Memory B cell (primary cell): ENCODE measurements at regions not wholly inside any gene's neighbourhood (a gene's known extent, or its start where the extent isn't known, plus 50 kb on each side); places are given as distances from the start of the nearest gene placed in this dataset.
"Not testable (repeated sequence)": the region's sequence is repeated elsewhere in the genome, so short reads cannot be mapped to it uniquely, and the experiment has no call there.

Experiments used
- ATAC-seq: fragments of 150-1000 bp; cut with Tn5 transposase; 2 replicates; pipeline ENCODE4 v1.10.0; 2021; ENCODE audit warnings: low read depth, mild to moderate bottlenecking, moderate library complexity
- DNase-seq, 2 donors: peaks; one replicate each; pipeline ENCODE4 v3.0.0; 2022; ENCODE audit warnings: low spot score in 2 of 2
- H3K27ac Mint-ChIP-seq: one replicate; pipeline ENCODE4 v1.8.0; 2022; ENCODE audit warnings: mild to moderate bottlenecking, moderate library complexity, mixed read lengths
- H3K27me3 Mint-ChIP-seq: one replicate; pipeline ENCODE4 v1.8.0; 2022; ENCODE audit warnings: mixed read lengths
- H3K36me3 Mint-ChIP-seq: one replicate; pipeline ENCODE4 v1.8.0; 2022; ENCODE audit warnings: mild to moderate bottlenecking, mixed read lengths
- H3K4me1 Mint-ChIP-seq: one replicate; pipeline ENCODE4 v1.8.0; 2022; ENCODE audit warnings: mixed read lengths
- H3K4me3 Mint-ChIP-seq: one replicate; pipeline ENCODE4 v1.8.0; 2022; ENCODE audit warnings: mild to moderate bottlenecking, moderate library complexity, mixed read lengths
- H3K9me3 Mint-ChIP-seq: one replicate; pipeline ENCODE4 v1.8.0; 2022; ENCODE audit warnings: mixed read lengths

DNA sequence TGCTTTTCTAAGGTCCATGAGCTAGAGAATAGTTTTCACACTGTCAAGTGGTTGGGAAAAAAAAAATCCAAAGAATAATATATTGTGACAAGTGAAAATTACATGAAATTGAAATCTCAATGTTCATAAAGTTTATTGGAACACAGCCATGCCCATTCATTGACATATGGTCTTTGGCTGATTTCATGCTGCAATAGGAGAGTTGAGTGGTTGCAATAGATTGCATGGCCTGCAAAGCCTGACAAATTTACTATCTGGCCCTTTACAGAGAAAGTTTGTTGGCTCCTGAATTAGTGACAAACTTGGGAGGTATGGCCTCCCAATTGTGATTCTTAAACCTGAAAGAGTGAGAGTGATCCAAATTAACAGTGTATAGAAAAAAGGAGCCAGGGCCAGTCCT lies 115.5 kb upstream of the FAM9C start:
- Mint-ChIP-seq H3K4me3 (no peak overlapping the region), H3K27ac (no peak overlapping the region), H3K36me3 (peaks cover 2% of the 10 kb centered on the region), H3K4me1 (peaks cover 5% of the 10 kb centered on the region), H3K9me3 (no peaks in the 10 kb centered on the region), H3K27me3 (no peaks in the 10 kb centered on the region)
- ATAC-seq (no peak), DNase-seq (no peak)

DNA sequence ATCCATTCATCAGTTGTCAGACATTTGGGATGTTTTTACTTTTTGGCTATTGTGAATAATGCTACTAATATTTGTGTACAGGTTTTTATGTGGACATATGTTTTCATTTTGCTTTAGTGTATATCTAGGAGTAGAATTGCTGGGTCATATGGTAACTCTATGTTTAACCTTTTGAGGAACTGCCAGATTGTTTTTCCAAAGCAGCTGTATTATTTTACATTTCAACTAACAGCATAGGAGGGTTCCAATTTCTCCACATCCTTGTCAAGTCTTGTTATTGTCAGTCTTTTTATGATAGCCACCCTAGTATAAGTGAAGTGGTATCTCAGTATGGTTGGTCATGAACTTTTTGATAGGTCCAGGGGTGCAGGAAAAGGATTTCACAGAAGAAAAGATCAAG lies 114.5 kb upstream of the FAM9C start:
- H3K4me1 Mint-ChIP-seq, result peaks cover 5% of the 10 kb centered on the region
- H3K27ac Mint-ChIP-seq, result no peak overlapping the region
- ATAC-seq (no peak), DNase-seq (no peak)
- peaks cover 1% of the 10 kb centered on the region for H3K9me3 Mint-ChIP-seq
- H3K36me3 Mint-ChIP-seq, result peaks cover 2% of the 10 kb centered on the region
- H3K4me3 Mint-ChIP-seq, result no peak overlapping the region
- no peaks in the 10 kb centered on the region for H3K27me3 Mint-ChIP-seq

DNA sequence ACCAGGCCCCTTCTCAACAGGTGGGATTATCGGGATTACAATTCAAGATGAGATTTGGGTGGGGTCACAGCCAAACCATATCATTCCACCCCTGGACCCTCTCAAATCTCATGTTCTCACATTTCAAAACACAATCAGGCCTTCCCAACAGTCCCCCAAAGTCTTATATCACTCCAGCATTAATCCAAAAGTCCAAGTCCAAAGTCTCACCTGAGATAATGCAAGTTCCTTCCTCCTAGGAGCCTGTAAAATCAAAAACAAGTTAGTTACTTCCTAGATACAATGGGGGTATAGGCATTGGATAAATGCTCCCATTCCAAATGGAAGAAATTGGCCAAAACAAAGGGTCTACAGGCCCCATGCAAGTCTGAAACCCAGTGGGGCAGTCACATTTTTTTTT lies 111.1 kb upstream of the FAM9C start:
- H3K4me3 Mint-ChIP-seq, H3K27ac Mint-ChIP-seq, H3K4me1 Mint-ChIP-seq, ATAC-seq, H3K27me3 Mint-ChIP-seq, H3K36me3 Mint-ChIP-seq, H3K9me3 Mint-ChIP-seq, DNase-seq: not testable (repeated sequence)

DNA sequence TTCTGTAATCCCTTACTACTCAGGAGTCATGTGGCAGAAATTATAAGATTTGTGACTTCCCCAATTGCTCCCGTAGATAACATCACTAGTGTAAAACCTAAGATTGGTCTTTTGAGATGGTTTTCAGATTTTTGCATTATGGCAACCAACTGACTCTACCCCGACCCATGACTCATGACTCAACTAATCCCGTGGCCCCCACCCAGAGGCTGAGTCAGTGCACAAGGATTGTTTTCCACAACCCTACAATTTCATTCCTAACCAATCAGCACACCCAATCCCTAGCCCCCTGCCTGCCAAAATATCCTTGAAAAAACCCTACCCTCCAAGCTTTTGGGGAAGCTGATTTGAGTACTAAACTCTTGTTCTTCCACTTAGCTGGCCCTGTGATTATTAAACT lies 109.4 kb upstream of the FAM9C start:
- ATAC-seq, result no peak
- no peak overlapping the region for H3K4me3 Mint-ChIP-seq
- H3K27me3 Mint-ChIP-seq, result no peaks in the 10 kb centered on the region
- DNase-seq, result no peak
- H3K4me1 Mint-ChIP-seq, result no peaks in the 10 kb centered on the region
- no peak overlapping the region for H3K27ac Mint-ChIP-seq
- H3K9me3 Mint-ChIP-seq, result peaks cover 1% of the 10 kb centered on the region
- no peaks in the 10 kb centered on the region for H3K36me3 Mint-ChIP-seq

DNA sequence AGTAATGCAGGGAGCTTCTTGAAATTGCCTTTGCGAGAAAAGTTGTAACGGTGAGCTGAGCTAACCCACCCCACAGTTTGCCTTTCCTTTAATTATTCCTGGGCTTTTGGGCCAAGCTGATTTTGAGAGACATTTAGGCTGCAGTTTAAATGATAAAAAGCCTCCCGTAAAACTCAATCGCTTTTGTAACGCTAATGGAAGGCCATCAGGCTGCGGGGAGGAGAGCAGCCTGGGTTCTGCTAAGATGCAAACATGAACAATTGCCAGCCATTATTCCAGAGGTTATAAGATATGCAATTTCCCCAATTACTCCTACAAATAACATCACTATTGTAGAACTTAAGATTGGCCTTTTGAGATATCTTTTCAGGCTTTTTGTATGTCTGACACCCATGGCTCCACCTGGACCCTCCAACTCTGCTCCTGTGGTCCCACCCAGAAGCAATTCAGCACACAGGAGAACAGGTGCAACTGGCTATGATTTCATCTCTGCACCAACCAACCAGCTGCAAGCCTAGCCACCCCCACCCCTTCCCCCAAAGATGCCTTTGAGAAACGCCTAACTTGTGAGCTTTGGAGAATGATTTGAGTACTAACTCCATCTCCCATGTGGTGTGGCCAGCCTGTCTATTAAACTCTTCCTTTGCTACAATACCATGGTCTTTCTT lies 108.2 kb upstream of the FAM9C start:
- ATAC-seq (no peak), DNase-seq (no peak)
- Mint-ChIP-seq H3K36me3 (no peaks in the 10 kb centered on the region), H3K27me3 (no peaks in the 10 kb centered on the region), H3K4me3 (no peak overlapping the region), H3K4me1 (no peaks in the 10 kb centered on the region), H3K9me3 (peaks cover 1% of the 10 kb centered on the region), H3K27ac (no peak overlapping the region)

DNA sequence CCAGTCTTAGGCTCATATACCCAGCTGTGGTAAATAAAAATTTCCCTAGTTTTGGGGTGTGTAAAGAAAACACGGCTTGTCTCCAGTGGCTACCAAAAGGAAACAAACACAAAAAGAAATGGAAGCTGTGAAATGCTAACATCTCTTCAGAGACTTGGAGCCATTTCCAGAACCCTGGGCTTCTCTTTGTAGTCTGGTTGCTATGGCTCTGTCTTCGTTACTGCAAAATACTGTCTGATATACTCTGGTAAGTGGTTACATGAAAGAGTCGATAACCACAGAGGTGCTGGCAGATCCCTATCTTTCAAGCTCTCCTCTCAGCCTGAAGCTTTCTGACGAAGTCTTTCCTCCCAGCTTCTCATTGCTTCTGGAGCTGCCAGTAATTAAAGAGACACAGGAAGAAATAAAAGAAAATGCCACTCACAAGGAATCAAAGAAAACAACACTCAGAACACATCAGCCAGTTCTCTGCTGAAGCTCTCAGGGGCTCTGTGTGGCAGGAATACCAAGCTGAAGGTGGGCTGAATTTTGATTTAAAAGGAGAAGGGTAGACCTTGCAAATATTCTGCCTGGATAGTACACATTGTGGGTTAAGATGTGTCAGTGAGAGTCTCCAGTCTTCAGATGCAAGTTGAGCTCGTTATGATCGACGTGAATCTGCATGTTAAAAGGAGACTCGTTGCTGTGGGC lies 107.6 kb upstream of the FAM9C start:
- Mint-ChIP-seq H3K4me1 (no peaks in the 10 kb centered on the region), H3K27me3 (no peaks in the 10 kb centered on the region), H3K9me3 (peaks cover 1% of the 10 kb centered on the region), H3K36me3 (no peaks in the 10 kb centered on the region), H3K4me3 (no peak overlapping the region), H3K27ac (no peak overlapping the region)
- DNase-seq (no peak), ATAC-seq (no peak)

DNA sequence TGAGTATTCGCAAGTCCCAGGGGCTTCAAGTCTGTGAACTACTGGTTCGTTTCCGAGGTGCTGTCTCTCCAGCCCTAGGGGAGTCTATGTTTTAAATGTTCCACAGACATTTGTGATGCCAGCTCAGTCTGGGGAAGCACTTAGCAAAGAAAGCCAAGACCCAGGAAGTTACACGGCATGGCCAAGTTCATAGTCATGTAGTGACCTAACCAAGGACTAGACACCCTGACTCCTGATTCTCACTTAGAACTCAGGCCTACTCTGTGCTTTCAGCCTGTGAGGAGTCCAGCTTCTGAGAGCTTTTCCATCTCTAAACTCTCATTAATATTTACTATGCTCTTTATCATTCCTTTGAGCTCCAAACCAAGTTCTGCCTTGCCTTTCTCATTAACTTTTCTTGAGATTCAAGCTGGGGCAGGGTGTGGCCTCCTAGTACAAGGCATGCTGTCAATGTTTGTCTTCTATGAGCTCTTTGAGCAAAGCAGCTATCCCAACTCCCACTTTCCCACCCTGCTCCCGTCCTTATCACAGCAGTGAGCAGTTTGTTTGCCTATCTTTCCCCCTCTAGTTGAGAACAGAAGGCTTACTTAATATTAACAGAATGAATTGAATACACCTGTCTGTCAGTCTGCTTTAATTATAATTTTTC lies 105.4 kb upstream of the FAM9C start:
- H3K27me3 Mint-ChIP-seq, result no peaks in the 10 kb centered on the region
- no peak overlapping the region for H3K27ac Mint-ChIP-seq
- DNase-seq (no peak), ATAC-seq (no peak)
- H3K36me3 Mint-ChIP-seq, result peaks cover 2% of the 10 kb centered on the region
- H3K4me3 Mint-ChIP-seq, result no peak overlapping the region
- no peaks in the 10 kb centered on the region for H3K4me1 Mint-ChIP-seq
- H3K9me3 Mint-ChIP-seq, result peaks cover 3% of the 10 kb centered on the region

DNA sequence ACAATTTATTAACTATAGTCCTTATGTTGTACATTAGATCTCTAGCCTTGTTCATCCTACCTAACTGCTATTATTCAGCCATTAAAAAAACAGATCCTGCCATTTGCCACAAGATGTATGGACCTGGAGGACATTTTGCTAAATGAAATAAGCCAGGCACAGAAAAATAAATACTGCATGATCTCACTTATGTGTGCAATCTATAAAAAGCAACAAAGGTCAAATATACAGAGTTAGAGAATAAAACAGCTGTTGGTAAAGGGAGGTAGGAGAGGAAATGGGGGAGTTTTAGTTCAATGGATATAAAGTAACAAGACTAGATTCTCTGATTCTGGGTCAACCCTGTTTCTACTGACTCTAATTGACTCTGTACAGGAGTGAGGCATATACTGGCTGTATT lies 103.3 kb upstream of the FAM9C start:
- no peak for DNase-seq
- Mint-ChIP-seq H3K36me3 (peaks cover 2% of the 10 kb centered on the region), H3K9me3 (peaks cover 2% of the 10 kb centered on the region), H3K4me1 (no peaks in the 10 kb centered on the region), H3K27me3 (no peaks in the 10 kb centered on the region), H3K4me3 (no peak overlapping the region), H3K27ac (peak overlapping the region; percentile 13)
- ATAC-seq, result no peak

DNA sequence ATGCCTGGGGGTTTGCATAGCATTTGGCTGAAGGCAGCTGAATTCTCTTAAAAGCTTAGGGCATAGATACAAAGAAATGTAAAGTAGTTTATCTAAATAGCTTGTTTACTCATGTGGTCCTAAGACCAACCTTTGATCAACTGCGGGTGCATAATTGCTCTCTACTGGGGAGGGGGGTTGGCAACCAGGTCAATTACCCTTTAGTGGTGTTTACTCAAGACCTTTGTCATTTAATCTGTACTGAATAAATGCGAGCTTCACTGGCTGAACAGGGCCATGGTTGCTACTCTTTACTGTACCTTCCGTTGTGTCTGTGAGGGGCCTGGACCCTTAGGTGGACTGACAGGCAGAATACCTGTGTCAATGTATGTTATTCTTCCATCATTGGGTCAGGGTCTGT lies 102.7 kb upstream of the FAM9C start:
- DNase-seq, result no peak
- H3K9me3 Mint-ChIP-seq, result peaks cover 2% of the 10 kb centered on the region
- H3K27ac Mint-ChIP-seq, result no peak overlapping the region
- no peak overlapping the region for H3K4me3 Mint-ChIP-seq
- H3K27me3 Mint-ChIP-seq, result no peaks in the 10 kb centered on the region
- peaks cover 2% of the 10 kb centered on the region for H3K36me3 Mint-ChIP-seq
- H3K4me1 Mint-ChIP-seq, result no peaks in the 10 kb centered on the region
- ATAC-seq, result no peak

DNA sequence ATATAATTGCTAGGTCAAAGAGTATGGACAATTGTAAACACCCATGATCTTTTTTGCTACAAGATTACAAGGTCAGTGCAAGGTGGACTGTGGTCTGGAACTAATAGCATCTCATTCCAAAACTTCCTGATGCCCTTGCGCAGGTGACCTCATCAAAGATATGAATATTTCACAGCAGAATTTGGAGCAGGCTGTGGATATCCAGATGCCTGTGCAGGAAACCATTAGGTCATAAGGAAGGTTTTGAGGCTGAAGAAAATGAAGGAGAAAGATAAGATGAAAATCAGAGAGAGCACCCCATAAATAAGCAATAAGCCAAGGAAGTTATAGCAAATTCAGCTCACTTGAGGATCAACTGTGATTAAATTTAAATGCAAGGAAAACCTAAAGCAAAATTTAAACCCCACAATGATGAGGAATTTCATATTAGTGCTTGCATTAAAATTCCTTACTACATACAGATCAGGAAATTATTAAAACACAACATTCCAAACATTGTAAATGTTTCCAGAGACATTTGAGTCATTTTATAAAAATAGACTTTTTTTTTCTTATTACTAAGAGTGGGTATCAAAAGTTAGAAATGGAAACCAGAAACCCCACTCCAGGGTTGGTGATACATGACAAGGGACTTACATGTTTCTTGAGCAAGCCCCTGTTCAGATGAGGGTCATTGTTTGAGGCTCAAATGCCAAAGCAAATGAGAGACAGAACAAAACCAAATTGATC lies 100.7 kb upstream of the FAM9C start:
- Mint-ChIP-seq H3K27ac (no peak overlapping the region), H3K9me3 (peaks cover 2% of the 10 kb centered on the region), H3K36me3 (peaks cover 2% of the 10 kb centered on the region), H3K4me3 (no peak overlapping the region), H3K27me3 (no peaks in the 10 kb centered on the region), H3K4me1 (no peaks in the 10 kb centered on the region)
- DNase-seq (no peak), ATAC-seq (no peak)

DNA sequence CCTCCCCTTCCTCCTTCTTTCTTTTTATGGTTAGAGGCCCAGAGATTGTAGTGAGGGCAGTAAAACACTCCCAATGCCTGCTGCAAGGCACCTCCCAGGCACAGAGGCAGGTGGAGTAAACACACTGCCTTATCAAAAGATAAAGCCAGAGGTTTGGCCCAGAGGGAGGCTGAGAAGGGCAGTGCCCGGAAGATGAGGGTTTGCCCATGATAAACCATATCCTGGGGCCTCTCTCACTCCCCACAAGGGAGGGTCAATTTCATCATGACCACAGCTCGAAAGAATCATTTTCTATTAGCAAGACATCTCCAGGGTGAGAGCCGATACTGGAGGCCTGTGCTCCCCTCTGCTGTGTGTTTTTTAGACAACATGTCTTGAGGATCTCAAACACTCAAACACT lies 98.5 kb upstream of the FAM9C start:
- Mint-ChIP-seq H3K4me1 (no peaks in the 10 kb centered on the region), H3K4me3 (no peak overlapping the region), H3K27me3 (no peaks in the 10 kb centered on the region), H3K9me3 (peaks cover 2% of the 10 kb centered on the region), H3K27ac (no peak overlapping the region), H3K36me3 (peaks cover 2% of the 10 kb centered on the region)
- no peak for ATAC-seq
- no peak for DNase-seq

DNA sequence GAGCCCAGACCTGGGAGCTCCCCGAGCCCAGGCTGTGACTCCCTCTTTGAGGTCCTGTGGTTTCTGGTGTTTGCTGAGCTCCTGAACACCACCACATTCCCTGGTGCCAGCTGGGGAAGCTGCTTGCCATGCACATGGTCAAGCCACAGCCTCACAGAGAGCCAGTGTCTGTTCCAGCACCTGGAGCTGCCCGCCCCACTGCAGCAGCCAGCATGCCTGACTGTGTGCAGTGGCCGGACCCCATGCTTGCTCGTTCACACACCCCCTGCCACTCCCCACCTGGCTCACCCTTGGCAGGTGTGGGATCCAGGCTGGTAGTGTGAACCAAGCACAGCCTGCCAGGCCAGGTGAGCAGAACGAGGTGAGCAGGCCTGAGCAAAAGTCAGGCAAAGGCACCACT lies 95.6 kb upstream of the FAM9C start:
- no peaks in the 10 kb centered on the region for H3K27me3 Mint-ChIP-seq
- H3K9me3 Mint-ChIP-seq, result no peaks in the 10 kb centered on the region
- ATAC-seq (no peak), DNase-seq (no peak)
- no peak overlapping the region for H3K27ac Mint-ChIP-seq
- H3K36me3 Mint-ChIP-seq, result no peaks in the 10 kb centered on the region
- H3K4me1 Mint-ChIP-seq, result no peaks in the 10 kb centered on the region
- H3K4me3 Mint-ChIP-seq, result no peak overlapping the region

DNA sequence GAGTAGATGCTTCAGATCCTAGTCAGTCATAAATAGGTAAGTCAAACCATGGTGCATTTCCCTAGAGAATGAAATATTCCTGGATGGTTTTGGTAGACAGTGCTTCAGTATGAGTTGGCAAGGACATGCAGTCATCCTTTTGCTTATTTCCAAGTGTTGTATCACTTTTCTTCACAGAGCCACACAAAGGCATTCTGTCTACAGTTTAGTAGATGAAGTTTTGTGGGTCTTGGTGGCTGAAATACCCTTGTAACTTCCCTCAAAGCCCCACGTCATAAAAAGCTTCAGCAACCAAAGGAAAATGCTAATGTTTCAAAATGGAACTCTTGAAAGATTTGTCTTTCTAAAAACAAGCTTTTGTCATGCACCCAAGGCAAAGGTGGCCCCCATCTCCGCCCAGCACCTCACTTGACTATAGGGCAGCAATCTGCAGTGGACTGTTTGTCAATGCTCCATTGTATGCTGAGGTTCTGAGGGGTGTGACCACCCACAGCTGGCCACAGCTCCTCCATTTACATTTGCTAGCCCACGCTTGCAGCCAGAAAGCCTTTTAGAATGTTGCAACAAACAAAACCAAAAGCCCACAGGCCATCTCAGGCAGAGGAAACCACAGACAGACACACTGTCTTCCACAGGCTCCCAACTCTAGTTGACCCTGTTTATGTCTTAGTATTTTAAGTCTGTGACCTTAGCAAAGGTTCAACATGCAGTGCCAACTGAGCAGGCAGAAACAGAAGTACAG lies 87.1 kb upstream of the FAM9C start:
- Mint-ChIP-seq H3K4me1 (no peaks in the 10 kb centered on the region), H3K36me3 (no peaks in the 10 kb centered on the region), H3K27ac (no peak overlapping the region), H3K9me3 (no peaks in the 10 kb centered on the region), H3K27me3 (no peaks in the 10 kb centered on the region), H3K4me3 (no peak overlapping the region)
- DNase-seq (no peak), ATAC-seq (no peak)

DNA sequence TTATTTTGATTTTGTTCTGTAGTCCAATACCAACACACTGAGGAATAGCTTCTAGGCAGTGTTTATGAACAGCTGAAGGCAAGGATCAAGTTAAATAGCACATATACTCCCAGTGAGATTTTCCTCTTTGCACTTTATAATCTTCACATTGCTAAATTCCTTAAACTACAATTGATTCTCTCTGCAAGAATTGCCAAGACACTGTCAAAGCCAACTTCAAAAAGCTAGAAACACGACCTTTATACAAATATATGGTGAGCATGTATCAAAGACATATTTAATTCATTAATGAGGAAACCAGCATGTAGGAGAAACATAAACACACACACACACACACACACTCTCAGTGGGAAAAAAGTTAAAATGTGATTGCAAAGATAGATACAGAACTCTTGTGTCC lies 86.4 kb upstream of the FAM9C start:
- H3K27me3 Mint-ChIP-seq, result no peaks in the 10 kb centered on the region
- H3K4me3 Mint-ChIP-seq, result no peak overlapping the region
- H3K9me3 Mint-ChIP-seq, result no peaks in the 10 kb centered on the region
- no peaks in the 10 kb centered on the region for H3K4me1 Mint-ChIP-seq
- no peaks in the 10 kb centered on the region for H3K36me3 Mint-ChIP-seq
- ATAC-seq (no peak), DNase-seq (no peak)
- H3K27ac Mint-ChIP-seq, result no peak overlapping the region
